ENCODE measurements at regions not wholly inside any gene's neighbourhood (a gene's known extent, or its start where the extent isn't known, plus 50 kb on each side); places are given as distances from the start of the nearest gene placed in this dataset.

- no peak for TF ChIP-seq EZH2 (IDR thresholded peaks at IDR 0.05)
- no peak for TF ChIP-seq POLR2AphosphoS5 (IDR thresholded peaks at IDR 0.05; ENCODE audit: borderline replicate concordance, low read depth, low read length)
These were observed 68.8 kb upstream of the RTL1 start for GRCh38 chr14:100972118-100972897.

All from SK-N-MC (cell line).